HCT116 (cell line): ENCODE measurements at regions not wholly inside any gene's neighbourhood (a gene's known extent, or its start where the extent isn't known, plus 50 kb on each side); places are given as distances from the start of the nearest gene placed in this dataset.

ENCODE experiments used
- ATAC-seq: fragments of 200-7000 bp; cut with Tn5 transposase; 2 replicates; pipeline ENCODE4 v1.9.1; 2020; ENCODE audit warnings: mild to moderate bottlenecking, moderate library complexity
- BruUV-seq: library from RNA; stranded (reverse); fragments of 400-500 nt; replicated peaks from 2 replicates; lab custom pipeline; 2021; lab: Mats Ljungman, UMichigan
- CTCF ChIA-PET: fragments of 300-600 bp; sonication (Branson Sonifier 250); formaldehyde crosslinking; loops from one replicate; lab custom pipeline; 2021; ENCODE audit warnings: antibody characterized with exemption; lab: Charles Lee
- POLR2A ChIA-PET: fragments of 300-600, 350-600 bp; sonication (Branson Sonifier 250); formaldehyde crosslinking; loops from one replicate; lab custom pipeline; 2021; ENCODE audit warnings: antibody characterized with exemption; lab: Charles Lee
- RAD21 ChIA-PET, 2 experiments: fragments of 300-600 bp; sonication (Branson Sonifier 250); formaldehyde crosslinking; loops; one replicate each; lab custom pipeline; 2023; ENCODE audit warnings: low total read pairs in 2 of 2; ENCODE audit not compliant: uncharacterized antibody in 2 of 2, unreplicated experiment in 2 of 2, low non-redundant PET in 1 of 2; lab: Charles Lee
- DNase-seq: peaks from one replicate; pipeline ENCODE4 v3.0.0-alpha.2; 2010; ENCODE audit warnings: low read depth, low spot score
- H2AFZ ChIP-seq: fragments of 200-600 bp; shearing (Covaris generic), sonication (generic); 2 replicates; pipeline ENCODE4 v1.6.1; 2017; ENCODE audit warnings: low read depth, mixed run types, mixed read lengths, antibody characterized with exemption, low read length; ENCODE audit not compliant: poor library complexity, severe bottlenecking
- H3K27ac ChIP-seq: 2 replicates; pipeline ENCODE4 v1.5.1; 2012; ENCODE audit warnings: low read depth, low read length
- H3K27me3 ChIP-seq: fragments of 200-600 bp; sonication (generic); 2 replicates; pipeline ENCODE4 v1.6.1; 2016; ENCODE audit warnings: mixed run types, low read length, mixed read lengths; ENCODE audit not compliant: insufficient read depth
- H3K36me3 ChIP-seq, 2 experiments: fragments of 200-500 bp in 1 of 2; fragments of 200-600 bp in 1 of 2; sonication (Bioruptor generic) in 1 of 2; sonication (generic) in 1 of 2; 2 replicates each; pipeline versions ENCODE4 v1.5.1 to v1.6.1; 2014 to 2016; ENCODE audit warnings: low read length in 2 of 2, inconsistent platforms in 1 of 2, mixed read lengths in 1 of 2, mixed run types in 1 of 2; ENCODE audit not compliant: insufficient read depth in 2 of 2, control insufficient read depth in 1 of 2
- H3K4me1 ChIP-seq, 2 experiments: fragments of 200-600 bp in 1 of 2; sonication (generic) in 1 of 2; 2 replicates each; pipeline versions ENCODE4 v1.5.1 to v1.6.1; 2012 to 2017; ENCODE audit warnings: low read length in 2 of 2, inconsistent platforms in 1 of 2, mild to moderate bottlenecking in 1 of 2, mixed read lengths in 1 of 2, mixed run types in 1 of 2, moderate library complexity in 1 of 2; ENCODE audit not compliant: insufficient read depth in 2 of 2, control insufficient read depth in 1 of 2
- H3K4me2 ChIP-seq: fragments of 200-600 bp; sonication (generic); 2 replicates; pipeline ENCODE4 v1.6.1; 2017; ENCODE audit warnings: mixed run types, low read length, mixed read lengths
- H3K4me3 ChIP-seq, 2 experiments: fragments of 200-600 bp in 1 of 2; sonication (generic) in 1 of 2; replicated peaks in 1 of 2; 2 replicates each; pipeline ENCODE4 v1.5.1; 2011 to 2016; ENCODE audit warnings: low read length in 2 of 2, control low read depth in 1 of 2, low read depth in 1 of 2, mild to moderate bottlenecking in 1 of 2, mixed read lengths in 1 of 2, mixed run types in 1 of 2
- H3K79me2 ChIP-seq: fragments of 200-600 bp; sonication (generic); 2 replicates; pipeline ENCODE4 v1.6.1; 2017; ENCODE audit warnings: mild to moderate bottlenecking, mixed run types, low read length, moderate library complexity, mixed read lengths; ENCODE audit not compliant: insufficient read depth
- H3K9ac ChIP-seq: fragments of 200-600 bp; sonication (generic); 2 replicates; pipeline ENCODE4 v1.6.1; 2016; ENCODE audit warnings: low read length, mixed read lengths
- H3K9me2 ChIP-seq: fragments of 200-600 bp; sonication (generic), shearing (Covaris generic); 2 replicates; pipeline ENCODE4 v1.6.1; 2017; ENCODE audit warnings: mixed run types, mild to moderate bottlenecking, moderate library complexity; ENCODE audit not compliant: insufficient read depth
- H3K9me3 ChIP-seq, 2 experiments: fragments of 200-500 bp in 1 of 2; fragments of 200-600 bp in 1 of 2; sonication (Bioruptor generic) in 1 of 2; sonication (generic) in 1 of 2; 2 replicates each; pipeline ENCODE4 v1.6.1; 2014 to 2017; ENCODE audit warnings: low read length in 2 of 2, mixed read lengths in 2 of 2, inconsistent platforms in 1 of 2, low read depth in 1 of 2, mild to moderate bottlenecking in 1 of 2, mixed run types in 1 of 2, moderate library complexity in 1 of 2; ENCODE audit not compliant: control insufficient read depth in 1 of 2, insufficient read depth in 1 of 2
- H4K20me1 ChIP-seq: fragments of 200-600 bp; sonication (generic), shearing (Covaris generic); 2 replicates; pipeline ENCODE4 v1.6.1; 2017; ENCODE audit warnings: mixed run types, mild to moderate bottlenecking, moderate library complexity; ENCODE audit not compliant: insufficient read depth
- CBX3 ChIP-seq: IDR thresholded peaks from 2 replicates; pipeline ENCODE4 v1.6.1; 2012; ENCODE audit warnings: low read depth
- CEBPB ChIP-seq: IDR thresholded peaks from 2 replicates; pipeline ENCODE4 v1.6.1; 2012; ENCODE audit warnings: low read depth
- CTCF ChIP-seq, 3 experiments: fragments of 200-600 bp in 1 of 3; sonication (generic) in 1 of 3; IDR thresholded peaks in 2 of 3; conservative IDR thresholded peaks in 1 of 3; 2 replicates each; pipeline ENCODE4 v1.5.1; 2012 to 2017; ENCODE audit warnings: low read depth in 2 of 3, low read length in 2 of 3, antibody characterized with exemption in 1 of 3, borderline replicate concordance in 1 of 3, control low read depth in 1 of 3, mild to moderate bottlenecking in 1 of 3, mixed read lengths in 1 of 3, mixed run types in 1 of 3, moderate library complexity in 1 of 3; ENCODE audit not compliant: insufficient read depth in 1 of 3
- EGR1 ChIP-seq: IDR thresholded peaks from 2 replicates; pipeline ENCODE4 v1.6.1; 2012; ENCODE audit warnings: low read depth
- ELF1 ChIP-seq: IDR thresholded peaks from 2 replicates; pipeline ENCODE4 v1.6.1; 2012; ENCODE audit warnings: low read depth, borderline replicate concordance
- EZH2 ChIP-seq: fragments of 200-600 bp; sonication (generic); IDR thresholded peaks from 2 replicates; pipeline ENCODE4 v1.6.1; 2017; ENCODE audit warnings: antibody characterized with exemption, mixed run types
- EZH2phosphoT487 ChIP-seq: fragments of 200-600 bp; IDR thresholded peaks from 2 replicates; pipeline ENCODE4 v1.6.1; 2018; ENCODE audit warnings: antibody characterized with exemption, borderline replicate concordance
- POLR2A ChIP-seq: IDR thresholded peaks from 2 replicates; pipeline ENCODE4 v1.7.0; 2011; ENCODE audit warnings: borderline replicate concordance; ENCODE audit not compliant: insufficient read depth, insufficient read length; ENCODE audit errors: extremely low read depth
- POLR2AphosphoS5 ChIP-seq: IDR thresholded peaks from 2 replicates; pipeline ENCODE4 v1.6.1; 2011; ENCODE audit warnings: mild to moderate bottlenecking, low read depth, low read length, moderate library complexity
- RAD21 ChIP-seq: IDR thresholded peaks from 2 replicates; pipeline ENCODE4 v1.6.1; 2012; ENCODE audit warnings: low read depth, mild to moderate bottlenecking
- SIN3A ChIP-seq: IDR thresholded peaks from 2 replicates; pipeline ENCODE4 v1.6.1; 2012; ENCODE audit warnings: low read depth
- SP1 ChIP-seq: IDR thresholded peaks from 2 replicates; pipeline ENCODE4 v1.6.1; 2012; ENCODE audit warnings: low read depth
- SRF ChIP-seq: IDR thresholded peaks from 2 replicates; pipeline ENCODE4 v1.6.1; 2012; ENCODE audit warnings: low read depth
- ZFX ChIP-seq: fragments of 450-650 bp; IDR thresholded peaks from 2 replicates; pipeline ENCODE4 v1.6.1; 2017
- ZNF274 ChIP-seq: fragments of 200-500 bp; sonication (Bioruptor generic); IDR thresholded peaks from 2 replicates; pipeline ENCODE4 v1.6.1; 2014; ENCODE audit warnings: mild to moderate bottlenecking, low read depth, low read length, inconsistent platforms
- intact Hi-C: fragments of 100-400 bp; cut with micrococcal nuclease; formaldehyde crosslinking; loops from 2 replicates; pipeline ENCODE4 v1.10.0; 2022
- TF ChIP-seq, protein P1 (sequence below): IDR thresholded peaks from 2 replicates; pipeline ENCODE4 v1.6.1; 2011; ENCODE audit warnings: mild to moderate bottlenecking, low read length, moderate library complexity; ENCODE audit not compliant: insufficient replicate concordance; ENCODE audit errors: extremely low read depth
- TF ChIP-seq, protein P2 (sequence below): IDR thresholded peaks from 2 replicates; pipeline ENCODE4 v1.6.1; 2012

- Histone ChIP-seq H3K4me1 (peaks cover 5 to 11% of the 10 kb centered on the region in 2 experiments; a peak in 3 of 4 replicates), H3K36me3 (no peaks in the 10 kb centered on the region), H3K9ac (no peak overlapping the region), H3K27me3 (no peaks in the 10 kb centered on the region), H2AFZ (no peak overlapping the region), H3K4me2 (no peak overlapping the region), H3K9me2 (no peaks in the 10 kb centered on the region), H4K20me1 (no peaks in the 10 kb centered on the region), H3K27ac (no peak overlapping the region), H3K79me2 (no peaks in the 10 kb centered on the region), H3K4me3 (no peak overlapping the region), H3K9me3 (no peaks in the 10 kb centered on the region)
- TF ChIP-seq EZH2phosphoT487: no peak
- no peak for TF ChIP-seq CEBPB
- TF ChIP-seq ZNF274: no peak
- TF ChIP-seq ZFX: no peak
- no peak for TF ChIP-seq SP1
- ChIA-PET CTCF (no interaction called here), RAD21 (no interaction called here), POLR2A (no interaction called here)
- DNase-seq: no peak
- BruUV-seq: no TSS peak
- no peak for ATAC-seq
- intact Hi-C loops: no loop called here
Measured at GRCh38 chr4:112858751-112859150, 190.7 kb upstream of the ANK2 start.

DNA sequence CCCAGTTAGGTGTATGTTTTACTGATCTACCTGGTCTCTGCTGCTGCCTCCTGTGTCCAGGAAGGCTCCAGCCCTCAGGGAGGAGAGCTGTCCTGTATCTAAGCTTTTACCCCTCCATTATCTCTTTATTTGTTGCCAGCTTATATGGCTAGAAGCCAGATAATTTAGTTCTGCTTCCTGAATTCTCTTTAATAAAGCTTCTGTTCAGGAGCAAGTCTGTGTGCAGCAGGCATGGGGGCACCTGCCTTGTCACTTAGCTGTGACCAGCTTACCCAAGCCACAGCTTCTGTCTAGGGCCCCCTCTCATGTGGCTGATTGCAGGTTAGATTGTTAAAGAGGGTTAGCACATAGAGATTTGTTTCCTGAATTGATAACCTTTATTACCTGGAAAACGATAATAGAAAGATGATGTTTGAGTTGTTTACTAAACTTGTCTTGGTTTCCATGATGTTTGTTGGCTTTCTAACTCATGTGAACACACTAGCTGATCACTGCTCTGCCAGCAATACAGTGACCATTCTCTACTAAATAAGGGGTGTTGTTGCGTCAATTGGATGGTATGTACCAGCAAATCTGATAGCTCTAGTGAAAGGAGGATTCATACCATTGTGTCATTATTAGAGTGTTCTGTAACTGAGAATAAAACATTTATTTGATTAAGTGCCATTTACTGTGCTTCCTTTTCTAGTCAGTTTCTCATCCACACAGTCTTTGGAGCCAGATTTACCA is 189.8 kb upstream of the ANK2 start:
- POLR2A ChIA-PET: no interaction called here
- no peak overlapping the region for H3K4me2 ChIP-seq
- no peaks in the 10 kb centered on the region for H3K9me2 ChIP-seq
- no peak overlapping the region for H3K4me3 ChIP-seq
- H4K20me1 ChIP-seq: no peaks in the 10 kb centered on the region
- BruUV-seq: no TSS peak
- H2AFZ ChIP-seq: no peak overlapping the region
- ATAC-seq (no peak), DNase-seq (no peak)
- intact Hi-C loops: no loop called here
- H3K4me1 ChIP-seq: peaks cover 5 to 11% of the 10 kb centered on the region in 2 experiments; a peak in 3 of 4 replicates
- no peaks in the 10 kb centered on the region for H3K9me3 ChIP-seq
- no peaks in the 10 kb centered on the region for H3K36me3 ChIP-seq
- H3K79me2 ChIP-seq: no peaks in the 10 kb centered on the region
- no peak overlapping the region for H3K9ac ChIP-seq
- H3K27ac ChIP-seq: no peak overlapping the region
- CTCF ChIA-PET: interaction anchor here (1.0 kb wide), 1 partner anchor 79 kb away, joined by 3 read pairs; no protein-coding TSS in a partner anchor
- RAD21 ChIA-PET: interaction anchor here in 1 of 2 experiments (0.6 kb wide), 1 partner anchor 116 kb away, joined by 3 read pairs; no protein-coding TSS in a partner anchor
- H3K27me3 ChIP-seq: no peaks in the 10 kb centered on the region
- TF ChIP-seq SIN3A (no peak), POLR2A (no peak), SRF (no peak), CBX3 (no peak), ELF1 (no peak), EGR1 (no peak), RAD21 (no peak), ZFX (no peak), CTCF (IDR thresholded peaks at IDR 0.05 in 2 of 3, conservative IDR thresholded peaks at IDR 0.05 in 1 of 3; ENCODE audit: borderline replicate concordance in 1 of 3, insufficient read depth in 1 of 3, low read depth in 2 of 3, low read length in 2 of 3) (no peak), ZNF274 (no peak), EZH2 (no peak), CEBPB (no peak), POLR2AphosphoS5 (no peak)
- TF ChIP-seq, protein P1, sequence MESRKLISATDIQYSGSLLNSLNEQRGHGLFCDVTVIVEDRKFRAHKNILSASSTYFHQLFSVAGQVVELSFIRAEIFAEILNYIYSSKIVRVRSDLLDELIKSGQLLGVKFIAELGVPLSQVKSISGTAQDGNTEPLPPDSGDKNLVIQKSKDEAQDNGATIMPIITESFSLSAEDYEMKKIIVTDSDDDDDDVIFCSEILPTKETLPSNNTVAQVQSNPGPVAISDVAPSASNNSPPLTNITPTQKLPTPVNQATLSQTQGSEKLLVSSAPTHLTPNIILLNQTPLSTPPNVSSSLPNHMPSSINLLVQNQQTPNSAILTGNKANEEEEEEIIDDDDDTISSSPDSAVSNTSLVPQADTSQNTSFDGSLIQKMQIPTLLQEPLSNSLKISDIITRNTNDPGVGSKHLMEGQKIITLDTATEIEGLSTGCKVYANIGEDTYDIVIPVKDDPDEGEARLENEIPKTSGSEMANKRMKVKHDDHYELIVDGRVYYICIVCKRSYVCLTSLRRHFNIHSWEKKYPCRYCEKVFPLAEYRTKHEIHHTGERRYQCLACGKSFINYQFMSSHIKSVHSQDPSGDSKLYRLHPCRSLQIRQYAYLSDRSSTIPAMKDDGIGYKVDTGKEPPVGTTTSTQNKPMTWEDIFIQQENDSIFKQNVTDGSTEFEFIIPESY: no peak
- TF ChIP-seq, protein P2, sequence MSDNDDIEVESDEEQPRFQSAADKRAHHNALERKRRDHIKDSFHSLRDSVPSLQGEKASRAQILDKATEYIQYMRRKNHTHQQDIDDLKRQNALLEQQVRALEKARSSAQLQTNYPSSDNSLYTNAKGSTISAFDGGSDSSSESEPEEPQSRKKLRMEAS: no peak
